DMS79 treated with DMSO at 0.1 percent for 48 hours (cell line): ENCODE measurements at regions not wholly inside any gene's neighbourhood (a gene's known extent, or its start where the extent isn't known, plus 50 kb on each side); places are given as distances from the start of the nearest gene placed in this dataset.
"Not testable (repeated sequence)": the region's sequence is repeated elsewhere in the genome, so short reads cannot be mapped to it uniquely, and the experiment has no call there.

Experiments used
- DNase-seq: peaks from one replicate; lab custom pipeline; 2025; lab: John Stamatoyannopoulos, UW

GRCh38 chr2:95765925-95766910, 174.4 kb downstream of the TRIM43 start:
- DNase-seq: not testable (repeated sequence)

GRCh38 chr2:95767531-95767930, 175.7 kb downstream of the TRIM43 start:
- not testable (repeated sequence) for DNase-seq

GRCh38 chr2:95767950-95768349, 176.1 kb downstream of the TRIM43 start:
- not testable (repeated sequence) for DNase-seq

GRCh38 chr2:95769256-95769655, 177.5 kb downstream of the TRIM43 start:
- DNase-seq: not testable (repeated sequence)

- not testable (repeated sequence) for DNase-seq
Measured at GRCh38 chr2:95770726-95771125, 178.9 kb downstream of the TRIM43 start.

- not testable (repeated sequence) for DNase-seq
Measured at GRCh38 chr2:95774322-95775192, 182.8 kb downstream of the TRIM43 start.

GRCh38 chr2:95775193-95775531, 183.4 kb downstream of the TRIM43 start:
- not testable (repeated sequence) for DNase-seq
